ENCODE measurements at regions not wholly inside any gene's neighbourhood (a gene's known extent, or its start where the extent isn't known, plus 50 kb on each side); places are given as distances from the start of the nearest gene placed in this dataset.

- TF ChIP-seq, protein P1, sequence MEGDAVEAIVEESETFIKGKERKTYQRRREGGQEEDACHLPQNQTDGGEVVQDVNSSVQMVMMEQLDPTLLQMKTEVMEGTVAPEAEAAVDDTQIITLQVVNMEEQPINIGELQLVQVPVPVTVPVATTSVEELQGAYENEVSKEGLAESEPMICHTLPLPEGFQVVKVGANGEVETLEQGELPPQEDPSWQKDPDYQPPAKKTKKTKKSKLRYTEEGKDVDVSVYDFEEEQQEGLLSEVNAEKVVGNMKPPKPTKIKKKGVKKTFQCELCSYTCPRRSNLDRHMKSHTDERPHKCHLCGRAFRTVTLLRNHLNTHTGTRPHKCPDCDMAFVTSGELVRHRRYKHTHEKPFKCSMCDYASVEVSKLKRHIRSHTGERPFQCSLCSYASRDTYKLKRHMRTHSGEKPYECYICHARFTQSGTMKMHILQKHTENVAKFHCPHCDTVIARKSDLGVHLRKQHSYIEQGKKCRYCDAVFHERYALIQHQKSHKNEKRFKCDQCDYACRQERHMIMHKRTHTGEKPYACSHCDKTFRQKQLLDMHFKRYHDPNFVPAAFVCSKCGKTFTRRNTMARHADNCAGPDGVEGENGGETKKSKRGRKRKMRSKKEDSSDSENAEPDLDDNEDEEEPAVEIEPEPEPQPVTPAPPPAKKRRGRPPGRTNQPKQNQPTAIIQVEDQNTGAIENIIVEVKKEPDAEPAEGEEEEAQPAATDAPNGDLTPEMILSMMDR (conservative IDR thresholded peaks at IDR 0.05; ENCODE audit: low read depth, low read length) = no peak
- no peak for TF ChIP-seq EZH2 (IDR thresholded peaks at IDR 0.05; ENCODE audit: borderline replicate concordance, low read depth, low read length, poor library complexity, severe bottlenecking)
Observed at GRCh38 chr7:25704413-25704812, 447.6 kb upstream of the NFE2L3 start.
